Liver (tissue), 3 donors: ENCODE measurements at regions not wholly inside any gene's neighbourhood (a gene's known extent, or its start where the extent isn't known, plus 50 kb on each side); places are given as distances from the start of the nearest gene placed in this dataset.

Experiments
- JUND ChIP-seq, 2 donors: IDR thresholded peaks; 2 replicates each; pipeline ENCODE4 v1.6.1; 2016; ENCODE audit warnings: antibody characterized with exemption in 2 of 2
- TF ChIP-seq, protein P1 (sequence below): IDR thresholded peaks from 2 replicates; pipeline ENCODE4 v1.6.1; 2016; ENCODE audit warnings: antibody characterized with exemption
- TF ChIP-seq, protein P2 (sequence below): IDR thresholded peaks from 2 replicates; pipeline ENCODE4 v1.6.1; 2016; ENCODE audit warnings: antibody characterized with exemption, mild to moderate bottlenecking
- TF ChIP-seq, protein P3 (sequence below): fragments of 150-350 bp; IDR thresholded peaks from 2 replicates; pipeline ENCODE4 v1.5.1; 2017; ENCODE audit warnings: improper control_type of control experiment, low read depth, low read length; ENCODE audit not compliant: missing input control
- TF ChIP-seq, protein P4 (sequence below): IDR thresholded peaks from 2 replicates; pipeline ENCODE4 v1.6.1; 2016; ENCODE audit warnings: antibody characterized with exemption
- donor health status: healthy.
- donor health status: healthy.

DNA sequence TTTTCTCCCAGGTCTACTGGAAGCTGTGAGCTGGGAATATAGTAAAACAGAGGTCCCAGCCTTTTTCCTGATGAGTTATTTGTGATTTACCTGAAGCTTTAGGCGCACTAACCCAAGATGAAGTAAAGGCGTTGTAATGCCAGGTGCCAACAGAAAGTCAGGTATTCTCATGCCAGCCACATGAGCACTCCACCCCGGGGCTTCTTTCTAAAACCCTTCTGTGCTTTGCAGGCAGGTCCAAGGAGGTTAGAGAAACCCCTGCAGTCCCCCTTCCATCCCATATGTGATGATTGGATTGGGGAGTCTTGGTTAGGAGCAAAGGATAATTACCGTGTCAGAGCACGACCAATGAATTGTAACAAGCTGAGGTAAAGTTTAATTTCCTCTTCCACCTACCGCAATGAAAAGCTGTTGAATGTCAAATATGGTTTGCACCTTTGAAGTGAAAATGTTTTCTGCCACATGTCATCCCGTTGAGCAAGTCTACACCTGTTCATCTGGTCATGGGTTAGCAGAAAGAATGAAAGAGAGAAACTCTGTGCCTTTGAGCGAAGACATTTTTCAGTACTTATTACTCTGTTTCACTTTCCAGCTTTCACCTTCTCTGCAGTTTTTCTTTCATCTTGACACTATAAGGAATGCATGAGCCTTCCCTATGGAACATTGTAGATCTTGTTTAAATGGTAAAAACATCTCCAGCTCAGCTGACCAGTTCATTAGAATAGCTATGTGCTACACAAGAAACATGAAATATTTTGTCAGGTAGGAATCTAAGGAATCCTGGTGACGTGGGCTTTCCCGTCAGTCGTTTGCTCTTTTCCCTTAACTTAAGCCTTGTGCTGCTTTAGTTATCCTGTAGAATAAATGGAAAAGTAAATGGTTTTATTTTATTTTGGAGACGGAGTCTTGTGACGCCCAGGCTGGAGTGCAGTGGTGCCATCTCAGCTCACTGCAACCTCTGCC is 204.6 kb upstream of the IL12A start:
- TF ChIP-seq, protein P1, sequence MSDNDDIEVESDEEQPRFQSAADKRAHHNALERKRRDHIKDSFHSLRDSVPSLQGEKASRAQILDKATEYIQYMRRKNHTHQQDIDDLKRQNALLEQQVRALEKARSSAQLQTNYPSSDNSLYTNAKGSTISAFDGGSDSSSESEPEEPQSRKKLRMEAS = no peak
- TF ChIP-seq, protein P2, sequence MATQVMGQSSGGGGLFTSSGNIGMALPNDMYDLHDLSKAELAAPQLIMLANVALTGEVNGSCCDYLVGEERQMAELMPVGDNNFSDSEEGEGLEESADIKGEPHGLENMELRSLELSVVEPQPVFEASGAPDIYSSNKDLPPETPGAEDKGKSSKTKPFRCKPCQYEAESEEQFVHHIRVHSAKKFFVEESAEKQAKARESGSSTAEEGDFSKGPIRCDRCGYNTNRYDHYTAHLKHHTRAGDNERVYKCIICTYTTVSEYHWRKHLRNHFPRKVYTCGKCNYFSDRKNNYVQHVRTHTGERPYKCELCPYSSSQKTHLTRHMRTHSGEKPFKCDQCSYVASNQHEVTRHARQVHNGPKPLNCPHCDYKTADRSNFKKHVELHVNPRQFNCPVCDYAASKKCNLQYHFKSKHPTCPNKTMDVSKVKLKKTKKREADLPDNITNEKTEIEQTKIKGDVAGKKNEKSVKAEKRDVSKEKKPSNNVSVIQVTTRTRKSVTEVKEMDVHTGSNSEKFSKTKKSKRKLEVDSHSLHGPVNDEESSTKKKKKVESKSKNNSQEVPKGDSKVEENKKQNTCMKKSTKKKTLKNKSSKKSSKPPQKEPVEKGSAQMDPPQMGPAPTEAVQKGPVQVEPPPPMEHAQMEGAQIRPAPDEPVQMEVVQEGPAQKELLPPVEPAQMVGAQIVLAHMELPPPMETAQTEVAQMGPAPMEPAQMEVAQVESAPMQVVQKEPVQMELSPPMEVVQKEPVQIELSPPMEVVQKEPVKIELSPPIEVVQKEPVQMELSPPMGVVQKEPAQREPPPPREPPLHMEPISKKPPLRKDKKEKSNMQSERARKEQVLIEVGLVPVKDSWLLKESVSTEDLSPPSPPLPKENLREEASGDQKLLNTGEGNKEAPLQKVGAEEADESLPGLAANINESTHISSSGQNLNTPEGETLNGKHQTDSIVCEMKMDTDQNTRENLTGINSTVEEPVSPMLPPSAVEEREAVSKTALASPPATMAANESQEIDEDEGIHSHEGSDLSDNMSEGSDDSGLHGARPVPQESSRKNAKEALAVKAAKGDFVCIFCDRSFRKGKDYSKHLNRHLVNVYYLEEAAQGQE = no peak
- TF ChIP-seq, protein P3, sequence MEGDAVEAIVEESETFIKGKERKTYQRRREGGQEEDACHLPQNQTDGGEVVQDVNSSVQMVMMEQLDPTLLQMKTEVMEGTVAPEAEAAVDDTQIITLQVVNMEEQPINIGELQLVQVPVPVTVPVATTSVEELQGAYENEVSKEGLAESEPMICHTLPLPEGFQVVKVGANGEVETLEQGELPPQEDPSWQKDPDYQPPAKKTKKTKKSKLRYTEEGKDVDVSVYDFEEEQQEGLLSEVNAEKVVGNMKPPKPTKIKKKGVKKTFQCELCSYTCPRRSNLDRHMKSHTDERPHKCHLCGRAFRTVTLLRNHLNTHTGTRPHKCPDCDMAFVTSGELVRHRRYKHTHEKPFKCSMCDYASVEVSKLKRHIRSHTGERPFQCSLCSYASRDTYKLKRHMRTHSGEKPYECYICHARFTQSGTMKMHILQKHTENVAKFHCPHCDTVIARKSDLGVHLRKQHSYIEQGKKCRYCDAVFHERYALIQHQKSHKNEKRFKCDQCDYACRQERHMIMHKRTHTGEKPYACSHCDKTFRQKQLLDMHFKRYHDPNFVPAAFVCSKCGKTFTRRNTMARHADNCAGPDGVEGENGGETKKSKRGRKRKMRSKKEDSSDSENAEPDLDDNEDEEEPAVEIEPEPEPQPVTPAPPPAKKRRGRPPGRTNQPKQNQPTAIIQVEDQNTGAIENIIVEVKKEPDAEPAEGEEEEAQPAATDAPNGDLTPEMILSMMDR = no peak
- TF ChIP-seq JUND (IDR thresholded peaks at IDR 0.05) = no peak
- TF ChIP-seq, protein P4, sequence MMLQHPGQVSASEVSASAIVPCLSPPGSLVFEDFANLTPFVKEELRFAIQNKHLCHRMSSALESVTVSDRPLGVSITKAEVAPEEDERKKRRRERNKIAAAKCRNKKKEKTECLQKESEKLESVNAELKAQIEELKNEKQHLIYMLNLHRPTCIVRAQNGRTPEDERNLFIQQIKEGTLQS = no peak
